OCI-LY1 (cell line): ENCODE measurements at regions not wholly inside any gene's neighbourhood (a gene's known extent, or its start where the extent isn't known, plus 50 kb on each side); places are given as distances from the start of the nearest gene placed in this dataset.

Experiments used
- H2AFZ ChIP-seq: fragments of 200-600 bp; sonication (generic), shearing (Covaris generic); 2 replicates; pipeline ENCODE4 v1.6.0; 2014; ENCODE audit warnings: antibody characterized with exemption, mild to moderate bottlenecking, low read length
- H3F3A ChIP-seq: fragments of 200-600 bp; sonication (generic), shearing (Covaris generic); 2 replicates; pipeline ENCODE4 v1.6.0; 2014; ENCODE audit warnings: mild to moderate bottlenecking, antibody characterized with exemption, low read length, moderate library complexity; ENCODE audit not compliant: insufficient read depth
- H3K27ac ChIP-seq: fragments of 200-600 bp; sonication (generic); 2 replicates; pipeline ENCODE4 v1.5.1; 2014; ENCODE audit warnings: low read length, mixed run types, mild to moderate bottlenecking, low read depth; ENCODE audit not compliant: poor library complexity, severe bottlenecking
- H3K27me3 ChIP-seq: fragments of 200-600 bp; sonication (generic); 2 replicates; pipeline ENCODE4 v1.6.0; 2014; ENCODE audit warnings: antibody characterized with exemption, mild to moderate bottlenecking, low read length, moderate library complexity; ENCODE audit not compliant: insufficient read depth
- H3K36me3 ChIP-seq: fragments of 200-600 bp; sonication (generic); 2 replicates; pipeline ENCODE4 v1.6.1; 2014; ENCODE audit warnings: mild to moderate bottlenecking, antibody characterized with exemption, low read length, moderate library complexity, mixed read lengths; ENCODE audit not compliant: insufficient read depth
- H3K4me1 ChIP-seq: fragments of 200-600 bp; sonication (generic); 2 replicates; pipeline ENCODE4 v1.5.1; 2014; ENCODE audit warnings: mild to moderate bottlenecking, low read length, moderate library complexity; ENCODE audit not compliant: insufficient read depth, severe bottlenecking
- H3K4me2 ChIP-seq: fragments of 200-600 bp; sonication (generic), shearing (Covaris generic); 2 replicates; pipeline ENCODE4 v1.6.1; 2014; ENCODE audit warnings: low read length
- H3K4me3 ChIP-seq: fragments of 200-600 bp; sonication (generic); 2 replicates; pipeline ENCODE4 v1.5.1; 2014; ENCODE audit warnings: low read length, low read depth, mild to moderate bottlenecking, mixed read lengths; ENCODE audit not compliant: poor library complexity, severe bottlenecking
- H3K79me2 ChIP-seq: fragments of 200-600 bp; shearing (Covaris generic); 2 replicates; pipeline ENCODE4 v1.6.1; 2016; ENCODE audit warnings: mixed run types, low read length, mixed read lengths; ENCODE audit not compliant: insufficient read depth
- H3K9ac ChIP-seq: fragments of 200-600 bp; sonication (generic), shearing (Covaris generic); 2 replicates; pipeline ENCODE4 v1.6.1; 2014; ENCODE audit warnings: mild to moderate bottlenecking, low read length, mixed read lengths
- H3K9me2 ChIP-seq: fragments of 200-600 bp; sonication (generic), shearing (Covaris generic); 2 replicates; pipeline ENCODE4 v1.6.1; 2014; ENCODE audit warnings: low read depth, mild to moderate bottlenecking, low read length, mixed read lengths
- H3K9me3 ChIP-seq: fragments of 200-600 bp; shearing (Covaris generic); 2 replicates; pipeline ENCODE4 v1.6.1; 2014; ENCODE audit warnings: low read length, mixed read lengths
- H4K20me1 ChIP-seq: fragments of 200-600 bp; sonication (generic), shearing (Covaris generic); 2 replicates; pipeline ENCODE4 v1.6.0; 2016; ENCODE audit warnings: mild to moderate bottlenecking, low read length; ENCODE audit not compliant: insufficient read depth
- EZH2 ChIP-seq: fragments of 200-600 bp; sonication (generic), shearing (Covaris generic); IDR thresholded peaks from 2 replicates; pipeline ENCODE4 v1.8.0; 2017; ENCODE audit warnings: borderline replicate concordance, mixed run types, mild to moderate bottlenecking, antibody characterized with exemption, low read length, moderate library complexity, mixed read lengths
- TF ChIP-seq, protein P1 (sequence below): fragments of 200-600 bp; sonication (generic), shearing (Covaris generic); IDR thresholded peaks from 2 replicates; pipeline ENCODE4 v1.5.1; 2017; ENCODE audit warnings: mild to moderate bottlenecking, antibody characterized with exemption, low read length, moderate library complexity, mixed read lengths

DNA sequence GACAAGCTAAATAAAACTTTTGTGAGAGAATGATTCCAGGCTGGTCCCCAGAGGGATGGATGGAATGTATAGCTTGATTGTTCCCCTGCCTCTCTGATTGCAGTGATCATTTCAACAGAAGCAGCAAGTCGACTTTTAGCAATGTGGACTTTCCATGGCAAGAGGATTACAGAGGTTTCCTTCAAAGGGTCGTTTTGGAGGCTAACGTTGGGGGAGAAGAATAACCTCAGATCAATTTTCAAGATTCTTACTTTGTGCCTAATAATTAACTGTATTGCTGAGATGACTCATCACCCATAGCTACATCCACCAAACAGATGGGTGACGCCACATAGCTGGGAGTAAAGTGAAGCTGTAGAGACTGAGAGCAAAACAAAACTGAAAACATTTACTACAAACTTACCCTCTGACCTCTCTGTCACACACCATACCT is 79.9 kb downstream of the GTPBP8 start:
- Histone ChIP-seq H2AFZ (no peak overlapping the region), H3K9ac (no peak overlapping the region), H3K4me2 (no peak overlapping the region), H3K9me3 (no peaks in the 10 kb centered on the region), H4K20me1 (no peaks in the 10 kb centered on the region), H3K9me2 (no peaks in the 10 kb centered on the region), H3K36me3 (no peaks in the 10 kb centered on the region), H3F3A (no peaks in the 10 kb centered on the region), H3K4me3 (no peak overlapping the region), H3K27ac (no peak overlapping the region), H3K4me1 (no peaks in the 10 kb centered on the region), H3K27me3 (no peaks in the 10 kb centered on the region), H3K79me2 (no peaks in the 10 kb centered on the region)
- TF ChIP-seq EZH2, result no peak
- TF ChIP-seq, protein P1, sequence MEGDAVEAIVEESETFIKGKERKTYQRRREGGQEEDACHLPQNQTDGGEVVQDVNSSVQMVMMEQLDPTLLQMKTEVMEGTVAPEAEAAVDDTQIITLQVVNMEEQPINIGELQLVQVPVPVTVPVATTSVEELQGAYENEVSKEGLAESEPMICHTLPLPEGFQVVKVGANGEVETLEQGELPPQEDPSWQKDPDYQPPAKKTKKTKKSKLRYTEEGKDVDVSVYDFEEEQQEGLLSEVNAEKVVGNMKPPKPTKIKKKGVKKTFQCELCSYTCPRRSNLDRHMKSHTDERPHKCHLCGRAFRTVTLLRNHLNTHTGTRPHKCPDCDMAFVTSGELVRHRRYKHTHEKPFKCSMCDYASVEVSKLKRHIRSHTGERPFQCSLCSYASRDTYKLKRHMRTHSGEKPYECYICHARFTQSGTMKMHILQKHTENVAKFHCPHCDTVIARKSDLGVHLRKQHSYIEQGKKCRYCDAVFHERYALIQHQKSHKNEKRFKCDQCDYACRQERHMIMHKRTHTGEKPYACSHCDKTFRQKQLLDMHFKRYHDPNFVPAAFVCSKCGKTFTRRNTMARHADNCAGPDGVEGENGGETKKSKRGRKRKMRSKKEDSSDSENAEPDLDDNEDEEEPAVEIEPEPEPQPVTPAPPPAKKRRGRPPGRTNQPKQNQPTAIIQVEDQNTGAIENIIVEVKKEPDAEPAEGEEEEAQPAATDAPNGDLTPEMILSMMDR, result no peak

DNA sequence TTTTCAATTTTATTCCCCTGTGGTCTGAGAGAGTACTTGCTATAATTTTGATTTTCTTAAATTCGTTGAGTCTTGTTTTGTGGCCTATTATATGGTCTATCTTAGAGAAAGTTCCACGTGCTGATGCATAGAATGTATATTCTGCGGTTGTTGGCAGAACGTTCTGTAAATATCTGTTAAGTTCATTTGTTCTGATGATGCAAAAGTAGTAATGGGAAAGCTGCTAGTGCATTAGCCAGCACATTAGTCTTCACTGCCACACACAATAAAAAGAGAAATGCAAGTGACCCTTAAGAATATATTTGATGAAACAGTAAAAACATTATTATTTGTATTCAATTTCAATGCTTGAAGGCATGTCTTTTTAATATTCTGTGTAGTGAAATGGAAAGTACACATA is 84.8 kb downstream of the GTPBP8 start:
- Histone ChIP-seq H3K27me3 (no peaks in the 10 kb centered on the region), H3K27ac (no peak overlapping the region), H3F3A (no peaks in the 10 kb centered on the region), H3K9ac (no peak overlapping the region), H3K36me3 (no peaks in the 10 kb centered on the region), H3K4me2 (no peak overlapping the region), H3K4me3 (no peak overlapping the region), H3K9me2 (no peaks in the 10 kb centered on the region), H3K4me1 (no peaks in the 10 kb centered on the region), H4K20me1 (no peaks in the 10 kb centered on the region), H3K79me2 (no peaks in the 10 kb centered on the region), H3K9me3 (no peaks in the 10 kb centered on the region), H2AFZ (no peak overlapping the region)
- TF ChIP-seq, protein P1, result no peak
- no peak for TF ChIP-seq EZH2

DNA sequence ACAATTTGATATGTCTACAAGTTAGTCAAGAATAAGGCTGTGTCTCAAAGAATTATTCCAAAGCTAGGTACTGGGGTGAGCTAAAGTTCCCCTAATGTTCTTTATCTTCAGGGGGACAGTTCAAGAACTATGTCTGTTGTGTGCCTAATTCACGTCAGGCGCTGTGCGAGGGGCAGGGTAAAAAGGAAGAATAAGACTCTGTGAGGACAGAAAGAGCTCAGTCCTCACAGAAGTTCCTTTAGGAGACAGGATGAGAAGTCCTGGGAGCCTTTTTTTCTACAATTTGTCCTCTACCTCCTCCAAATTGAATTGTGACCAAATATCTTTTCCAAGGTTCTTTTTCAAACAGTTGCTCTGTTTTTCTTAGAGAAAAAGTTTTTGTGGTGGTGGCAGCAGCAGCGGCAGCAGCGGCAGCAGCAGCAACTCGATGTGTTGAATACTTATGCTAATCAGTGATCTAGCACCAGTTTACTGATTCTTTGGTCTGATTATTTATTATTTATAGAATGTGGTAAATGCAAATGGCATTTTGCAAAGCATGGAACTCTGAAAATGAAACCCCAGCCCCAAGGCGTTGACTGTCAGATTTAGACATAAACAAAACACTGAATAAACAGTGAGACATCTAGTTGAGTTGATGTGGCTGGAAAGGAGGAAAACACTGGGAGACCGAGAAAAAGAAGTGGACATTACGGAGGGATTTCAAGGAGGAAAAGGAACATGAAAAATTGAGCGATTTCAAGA is 88.6 kb downstream of the GTPBP8 start:
- Histone ChIP-seq H3K27me3 (no peaks in the 10 kb centered on the region), H3K9me2 (no peaks in the 10 kb centered on the region), H3K79me2 (no peaks in the 10 kb centered on the region), H3K4me1 (no peaks in the 10 kb centered on the region), H3K9me3 (no peaks in the 10 kb centered on the region), H3K36me3 (no peaks in the 10 kb centered on the region), H4K20me1 (no peaks in the 10 kb centered on the region), H3K9ac (no peak overlapping the region), H3K4me3 (no peak overlapping the region), H3K27ac (no peak overlapping the region), H3F3A (no peaks in the 10 kb centered on the region), H2AFZ (no peak overlapping the region), H3K4me2 (no peak overlapping the region)
- TF ChIP-seq, protein P1, result no peak
- TF ChIP-seq EZH2, result no peak
